ENCODE measurements at regions not wholly inside any gene's neighbourhood (a gene's known extent, or its start where the extent isn't known, plus 50 kb on each side); places are given as distances from the start of the nearest gene placed in this dataset.

- Mint-ChIP-seq H3K36me3 (ENCODE audit: unreplicated experiment) (no peaks in the 10 kb centered on the region), H3K4me3 (ENCODE audit: unreplicated experiment) (no peak overlapping the region), H3K4me1 (ENCODE audit: low read depth, unreplicated experiment) (no peaks in the 10 kb centered on the region), H3K9me3 (ENCODE audit: unreplicated experiment) (no peaks in the 10 kb centered on the region), H3K27me3 (ENCODE audit: unreplicated experiment) (no peaks in the 10 kb centered on the region), H3K27ac (ENCODE audit: unreplicated experiment) (no peak overlapping the region)
- TF ChIP-seq CTCF (IDR thresholded peaks at IDR 0.05; ENCODE audit: partially characterized antibody, unreplicated experiment), result no peak
- DNase-seq, result no peak
Measured at GRCh38 chr12:97751704-97752103, 289.1 kb downstream of the RMST start.

GRCh38 chr12:97752129-97752528, 289.5 kb downstream of the RMST start:
- no peak for DNase-seq
- Mint-ChIP-seq H3K27ac (ENCODE audit: unreplicated experiment) (no peak overlapping the region), H3K9me3 (ENCODE audit: unreplicated experiment) (no peaks in the 10 kb centered on the region), H3K4me1 (ENCODE audit: low read depth, unreplicated experiment) (no peaks in the 10 kb centered on the region), H3K27me3 (ENCODE audit: unreplicated experiment) (no peaks in the 10 kb centered on the region), H3K36me3 (ENCODE audit: unreplicated experiment) (no peaks in the 10 kb centered on the region), H3K4me3 (ENCODE audit: unreplicated experiment) (no peak overlapping the region)
- no peak for TF ChIP-seq CTCF (IDR thresholded peaks at IDR 0.05; ENCODE audit: partially characterized antibody, unreplicated experiment)

- no peaks in the 10 kb centered on the region for H3K27me3 Mint-ChIP-seq (ENCODE audit: unreplicated experiment)
- no peak overlapping the region for H3K4me3 Mint-ChIP-seq (ENCODE audit: unreplicated experiment)
- DNase-seq, result no peak
- no peaks in the 10 kb centered on the region for H3K4me1 Mint-ChIP-seq (ENCODE audit: low read depth, unreplicated experiment)
- H3K36me3 Mint-ChIP-seq (ENCODE audit: unreplicated experiment), result no peaks in the 10 kb centered on the region
- H3K9me3 Mint-ChIP-seq (ENCODE audit: unreplicated experiment), result no peaks in the 10 kb centered on the region
- H3K27ac Mint-ChIP-seq (ENCODE audit: unreplicated experiment), result no peak overlapping the region
- no peak for TF ChIP-seq CTCF (IDR thresholded peaks at IDR 0.05; ENCODE audit: partially characterized antibody, unreplicated experiment)
Measured at GRCh38 chr12:97753332-97753731, 290.7 kb downstream of the RMST start.

GRCh38 chr12:97754306-97754705, 291.7 kb downstream of the RMST start:
- TF ChIP-seq CTCF (IDR thresholded peaks at IDR 0.05; ENCODE audit: partially characterized antibody, unreplicated experiment), result no peak

GRCh38 chr12:97756066-97756666, 293.6 kb downstream of the RMST start:
- no peak for TF ChIP-seq CTCF (IDR thresholded peaks at IDR 0.05; ENCODE audit: partially characterized antibody, unreplicated experiment)
- no peaks in the 10 kb centered on the region for H3K27me3 Mint-ChIP-seq (ENCODE audit: unreplicated experiment)
- no peaks in the 10 kb centered on the region for H3K9me3 Mint-ChIP-seq (ENCODE audit: unreplicated experiment)
- no peak overlapping the region for H3K27ac Mint-ChIP-seq (ENCODE audit: unreplicated experiment)
- no peak overlapping the region for H3K4me3 Mint-ChIP-seq (ENCODE audit: unreplicated experiment)
- no peaks in the 10 kb centered on the region for H3K36me3 Mint-ChIP-seq (ENCODE audit: unreplicated experiment)
- H3K4me1 Mint-ChIP-seq (ENCODE audit: low read depth, unreplicated experiment), result no peaks in the 10 kb centered on the region
- no peak for DNase-seq

More at GRCh38 chr12:97754306-97754705, 291.7 kb downstream of the RMST start:
- no peak overlapping the region for H3K4me3 Mint-ChIP-seq (ENCODE audit: unreplicated experiment)
- H3K36me3 Mint-ChIP-seq (ENCODE audit: unreplicated experiment), result no peaks in the 10 kb centered on the region
- H3K27me3 Mint-ChIP-seq (ENCODE audit: unreplicated experiment), result no peaks in the 10 kb centered on the region
- no peak for DNase-seq
- H3K27ac Mint-ChIP-seq (ENCODE audit: unreplicated experiment), result no peak overlapping the region
- H3K9me3 Mint-ChIP-seq (ENCODE audit: unreplicated experiment), result no peaks in the 10 kb centered on the region
- H3K4me1 Mint-ChIP-seq (ENCODE audit: low read depth, unreplicated experiment), result no peaks in the 10 kb centered on the region

All from glutamatergic neuron (in vitro differentiated cells).